GM12874 (cell line): ENCODE measurements at regions not wholly inside any gene's neighbourhood (a gene's known extent, or its start where the extent isn't known, plus 50 kb on each side); places are given as distances from the start of the nearest gene placed in this dataset.

Experiments
- TF ChIP-seq, protein P1 (sequence below): IDR thresholded peaks from 2 replicates; pipeline ENCODE4 v1.5.1; 2011; ENCODE audit warnings: low read depth, mild to moderate bottlenecking, control low read depth, low read length, moderate library complexity; ENCODE audit not compliant: insufficient read depth

DNA sequence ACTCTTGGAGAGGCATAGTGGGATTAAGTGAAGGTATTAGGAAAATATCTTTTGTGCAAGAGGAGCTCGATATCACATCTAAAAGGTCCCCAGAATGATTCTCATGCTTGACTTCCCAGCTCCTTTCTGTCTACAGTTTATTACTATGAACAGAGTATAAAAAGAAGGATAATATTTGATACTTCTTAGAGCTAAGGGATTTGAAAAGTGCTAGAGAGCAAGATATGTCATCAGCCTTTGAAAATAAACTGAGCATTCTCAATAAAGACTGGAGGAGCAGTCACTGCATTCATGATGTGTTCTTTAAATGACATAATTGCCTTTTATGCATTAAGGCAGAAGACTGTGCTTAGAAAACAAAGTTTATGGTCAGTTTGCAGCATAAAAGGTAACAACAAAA is 543.2 kb upstream of the NRXN1 start:
- TF ChIP-seq, protein P1, sequence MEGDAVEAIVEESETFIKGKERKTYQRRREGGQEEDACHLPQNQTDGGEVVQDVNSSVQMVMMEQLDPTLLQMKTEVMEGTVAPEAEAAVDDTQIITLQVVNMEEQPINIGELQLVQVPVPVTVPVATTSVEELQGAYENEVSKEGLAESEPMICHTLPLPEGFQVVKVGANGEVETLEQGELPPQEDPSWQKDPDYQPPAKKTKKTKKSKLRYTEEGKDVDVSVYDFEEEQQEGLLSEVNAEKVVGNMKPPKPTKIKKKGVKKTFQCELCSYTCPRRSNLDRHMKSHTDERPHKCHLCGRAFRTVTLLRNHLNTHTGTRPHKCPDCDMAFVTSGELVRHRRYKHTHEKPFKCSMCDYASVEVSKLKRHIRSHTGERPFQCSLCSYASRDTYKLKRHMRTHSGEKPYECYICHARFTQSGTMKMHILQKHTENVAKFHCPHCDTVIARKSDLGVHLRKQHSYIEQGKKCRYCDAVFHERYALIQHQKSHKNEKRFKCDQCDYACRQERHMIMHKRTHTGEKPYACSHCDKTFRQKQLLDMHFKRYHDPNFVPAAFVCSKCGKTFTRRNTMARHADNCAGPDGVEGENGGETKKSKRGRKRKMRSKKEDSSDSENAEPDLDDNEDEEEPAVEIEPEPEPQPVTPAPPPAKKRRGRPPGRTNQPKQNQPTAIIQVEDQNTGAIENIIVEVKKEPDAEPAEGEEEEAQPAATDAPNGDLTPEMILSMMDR, result no peak

DNA sequence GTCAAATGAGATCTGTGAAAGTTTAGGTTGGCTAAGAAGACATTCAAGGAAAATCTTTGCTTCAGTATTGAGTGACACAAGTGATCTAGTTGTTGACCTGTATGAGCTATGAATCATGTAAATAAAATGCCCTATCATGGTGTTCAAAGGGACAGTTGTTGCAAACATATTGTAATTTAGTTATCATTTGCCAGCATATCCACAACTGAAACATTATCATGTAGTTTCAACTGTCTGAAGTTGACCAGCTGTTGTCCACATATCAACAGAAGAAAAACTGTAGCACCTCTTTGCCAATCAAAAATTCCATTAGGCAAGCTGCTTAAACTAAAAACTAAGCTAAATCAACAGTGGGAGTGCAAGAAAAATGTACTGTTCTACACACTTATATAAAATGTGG is 527.1 kb upstream of the NRXN1 start:
- TF ChIP-seq, protein P1, result no peak

DNA sequence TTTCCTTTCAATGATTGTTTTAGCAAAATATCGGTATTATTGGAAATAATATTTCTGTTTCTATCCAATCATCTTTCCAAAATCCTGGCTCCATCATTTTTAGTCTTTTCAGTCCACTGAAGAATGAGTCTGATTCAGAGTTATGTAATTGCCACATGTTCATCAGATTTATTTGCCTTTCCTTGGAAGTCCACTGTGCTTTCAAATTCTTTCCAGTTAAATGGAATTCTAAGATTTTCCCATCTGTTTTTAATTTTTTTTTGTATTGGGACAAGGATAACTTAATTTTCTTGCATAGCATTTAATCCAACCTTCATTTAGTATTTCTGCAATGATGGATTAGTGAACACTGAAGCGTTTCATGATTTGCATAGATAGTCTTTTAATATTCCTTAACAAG is 521.5 kb upstream of the NRXN1 start:
- TF ChIP-seq, protein P1, result no peak

DNA sequence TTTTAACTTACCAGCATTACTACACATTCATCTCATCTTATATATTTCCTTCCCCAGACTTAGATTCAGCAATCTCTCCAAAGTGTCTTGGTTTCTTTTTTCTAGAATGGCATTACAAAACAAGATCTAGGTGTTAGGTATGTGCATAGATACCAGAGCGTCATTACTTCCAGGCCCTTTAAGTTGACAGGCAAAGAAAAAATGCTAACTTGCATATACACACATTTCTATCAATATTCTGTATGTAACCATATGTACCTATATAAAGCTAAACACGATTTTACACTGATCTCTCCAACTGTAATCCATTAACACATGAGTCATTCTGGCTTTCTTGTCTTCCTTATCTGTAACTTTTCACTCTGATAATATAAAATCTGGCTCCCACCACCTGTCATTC is 503.8 kb upstream of the NRXN1 start:
- TF ChIP-seq, protein P1, result no peak

DNA sequence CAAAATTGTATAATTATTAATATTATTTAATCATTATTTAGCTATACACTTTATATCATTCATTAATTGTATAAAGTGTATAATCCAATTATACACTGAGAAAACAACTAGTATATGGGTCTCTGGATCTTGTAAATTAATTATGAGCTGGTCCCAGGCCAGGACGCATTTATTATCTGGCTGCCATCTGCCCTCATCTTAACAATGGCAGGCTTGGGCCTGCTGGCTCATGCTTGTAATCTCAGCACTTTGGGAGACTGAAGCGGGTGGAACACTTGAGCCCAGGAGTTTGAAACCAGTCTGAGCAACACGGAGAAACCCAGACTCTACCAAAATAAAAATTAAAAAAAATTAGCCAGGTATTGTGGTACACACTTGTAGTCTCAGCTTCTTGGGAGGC is 502.2 kb upstream of the NRXN1 start:
- TF ChIP-seq, protein P1, result no peak

DNA sequence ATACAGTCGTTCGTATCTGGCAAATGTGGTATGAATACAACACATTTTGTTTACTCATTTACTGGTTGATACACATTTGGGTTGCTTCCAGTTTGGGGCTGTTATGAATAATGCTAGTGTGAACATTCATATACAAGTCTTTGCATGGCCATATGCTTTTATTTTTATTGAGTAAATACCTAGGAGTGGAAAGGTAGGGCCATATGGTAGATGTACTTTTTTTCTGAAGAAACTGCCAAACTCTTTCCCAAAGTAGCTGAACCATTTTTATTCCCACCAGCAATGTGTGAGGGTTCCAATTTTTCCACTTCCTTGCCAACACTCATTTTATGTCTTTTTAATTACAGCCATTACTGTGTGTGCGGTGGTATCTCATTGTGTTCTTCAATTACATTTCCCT is 496.2 kb upstream of the NRXN1 start:
- TF ChIP-seq, protein P1, result no peak

DNA sequence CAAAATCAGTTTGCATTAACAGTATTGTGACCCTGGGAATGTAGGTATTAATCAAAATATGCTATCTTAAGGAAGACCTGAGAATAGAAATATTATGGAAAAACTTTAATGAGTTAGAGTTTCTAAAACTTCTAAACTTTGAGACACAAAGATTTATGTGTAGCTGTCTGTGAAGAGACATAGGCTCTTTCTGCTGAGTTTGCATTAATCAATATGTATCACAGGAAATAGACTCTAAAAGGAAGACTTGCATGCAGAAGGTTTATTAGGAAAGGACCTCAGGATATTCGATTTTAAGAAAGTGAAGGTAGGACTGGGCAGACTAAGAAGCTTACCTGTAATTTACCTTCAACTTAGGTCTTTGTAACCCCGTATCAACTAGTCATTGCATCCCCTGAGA is 494.8 kb upstream of the NRXN1 start:
- TF ChIP-seq, protein P1, result no peak

DNA sequence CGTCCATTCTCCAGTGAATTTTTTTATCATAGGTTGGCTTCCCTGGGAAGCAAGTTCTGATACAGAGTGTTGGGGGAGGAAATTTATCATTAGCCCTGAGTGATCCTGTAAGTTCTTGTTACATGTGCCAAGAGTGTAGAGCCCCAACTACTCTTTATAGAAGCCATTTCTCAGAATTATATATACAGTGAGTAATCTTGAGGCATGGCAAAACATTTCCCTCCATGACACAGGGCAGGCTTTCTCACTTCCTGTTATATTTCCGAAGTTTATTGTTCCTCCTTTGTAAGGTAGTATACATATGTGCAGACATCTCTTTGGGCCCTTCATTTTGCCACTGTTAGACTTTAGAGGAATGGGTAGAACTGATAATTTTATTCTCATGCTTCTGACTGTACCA is 484.7 kb upstream of the NRXN1 start:
- TF ChIP-seq, protein P1, result no peak
